ENCODE measurements at regions not wholly inside any gene's neighbourhood (a gene's known extent, or its start where the extent isn't known, plus 50 kb on each side); places are given as distances from the start of the nearest gene placed in this dataset.

DNA sequence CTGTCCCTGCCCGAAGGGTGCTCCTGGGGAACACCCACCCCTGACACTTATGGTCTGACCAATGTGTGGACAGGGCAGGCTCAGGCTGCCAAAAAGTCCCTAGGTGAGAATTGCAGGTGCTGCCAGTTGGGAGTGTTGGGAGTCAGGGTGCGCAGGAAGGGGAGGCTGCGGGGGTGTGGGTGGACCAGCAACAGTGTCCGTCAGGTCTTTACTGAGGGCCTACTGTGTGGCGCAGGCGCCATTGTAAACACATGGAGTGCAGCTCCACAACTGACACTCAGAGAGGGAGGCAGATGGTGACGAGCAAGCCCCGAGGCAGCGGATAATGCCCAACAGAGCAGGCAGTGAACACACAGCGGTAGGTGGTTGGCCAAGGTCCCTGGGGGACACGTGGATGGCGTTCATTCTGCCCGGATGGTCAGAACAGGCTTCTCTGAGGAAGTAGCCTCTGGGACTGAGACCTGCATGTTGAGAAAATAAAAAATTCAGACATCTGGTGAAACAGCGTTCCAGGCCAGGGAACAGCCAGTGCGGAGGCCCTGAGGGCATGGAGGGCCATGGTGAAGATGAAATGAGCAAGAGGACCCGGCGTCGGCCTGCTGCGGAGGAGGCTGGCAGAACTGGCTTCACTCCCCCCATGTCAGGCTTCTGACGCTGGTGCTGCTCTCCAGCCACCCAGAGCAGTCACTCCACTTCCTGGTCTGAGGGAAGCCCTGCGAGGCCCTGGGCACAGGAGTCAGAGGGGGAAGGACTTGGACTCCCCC, 136.2 kb upstream of the ZBTB40 start:
- no peaks in the 10 kb centered on the region for H3K27me3 ChIP-seq (ENCODE audit: control insufficient read depth, insufficient read depth, low read length, poor library complexity, severe bottlenecking)
- peaks cover 8% of the 10 kb centered on the region for H3K4me1 ChIP-seq (ENCODE audit: control insufficient read depth, insufficient read depth, low read length)
- H3K4me3 ChIP-seq (ENCODE audit: insufficient read depth, low read depth, low read length) = no peak overlapping the region
- H3K9me3 ChIP-seq (ENCODE audit: control insufficient read depth, low read length) = no peaks in the 10 kb centered on the region
- no peaks in the 10 kb centered on the region for H3K36me3 ChIP-seq (ENCODE audit: control insufficient read depth, insufficient read depth, low read length)
- no peak overlapping the region for H3K27ac ChIP-seq (ENCODE audit: insufficient read depth, low read depth, low read length, poor library complexity, severe bottlenecking)
- 93 to 96% methylated on average over 21 of the region's 21 CpGs for WGBS, 2 experiments

DNA sequence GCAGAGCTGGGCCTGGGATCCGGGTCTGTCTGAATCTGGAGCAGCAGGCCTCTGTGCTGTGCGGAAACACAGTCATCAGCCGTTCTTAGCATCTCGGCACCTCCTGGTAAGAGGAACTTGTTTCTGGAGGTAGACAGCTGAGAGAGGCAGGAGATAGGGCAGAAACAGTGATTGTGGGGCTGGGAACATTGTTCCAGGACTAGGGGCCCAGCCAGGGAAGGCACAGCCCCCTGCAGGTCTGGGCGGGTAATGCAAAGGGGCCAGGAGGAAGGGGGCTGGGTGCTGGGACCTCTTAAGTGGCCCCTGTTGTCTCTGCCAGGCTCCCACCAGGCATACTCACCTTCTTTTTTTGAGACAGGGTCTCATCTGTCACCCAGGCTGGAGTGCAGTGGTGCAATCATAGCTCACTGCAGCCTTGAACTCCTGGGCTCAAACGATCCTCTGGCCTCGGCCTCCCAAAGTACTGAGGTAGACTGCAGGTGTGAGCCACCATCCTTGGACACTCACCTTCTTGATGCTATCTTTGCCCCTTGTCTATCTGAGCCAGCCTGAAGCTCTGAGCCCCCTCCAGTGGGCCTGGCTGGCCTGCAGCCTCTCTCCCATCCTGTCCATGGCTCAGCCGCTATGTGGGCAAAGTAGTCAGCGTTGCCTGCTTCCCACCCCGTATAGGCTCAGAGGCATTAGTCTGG, 134.3 kb upstream of the ZBTB40 start:
- Histone ChIP-seq H3K36me3 (ENCODE audit: control insufficient read depth, insufficient read depth, low read length) (no peaks in the 10 kb centered on the region), H3K27me3 (ENCODE audit: control insufficient read depth, insufficient read depth, low read length, poor library complexity, severe bottlenecking) (no peaks in the 10 kb centered on the region), H3K9me3 (ENCODE audit: control insufficient read depth, low read length) (no peaks in the 10 kb centered on the region), H3K4me3 (ENCODE audit: insufficient read depth, low read depth, low read length) (no peak overlapping the region), H3K4me1 (ENCODE audit: control insufficient read depth, insufficient read depth, low read length) (peaks cover 20% of the 10 kb centered on the region), H3K27ac (ENCODE audit: insufficient read depth, low read depth, low read length, poor library complexity, severe bottlenecking) (no peak overlapping the region)
- 73 to 76% methylated on average over 10 of the region's 10 CpGs for whole genome bisulfite sequencing, 2 experiments

DNA sequence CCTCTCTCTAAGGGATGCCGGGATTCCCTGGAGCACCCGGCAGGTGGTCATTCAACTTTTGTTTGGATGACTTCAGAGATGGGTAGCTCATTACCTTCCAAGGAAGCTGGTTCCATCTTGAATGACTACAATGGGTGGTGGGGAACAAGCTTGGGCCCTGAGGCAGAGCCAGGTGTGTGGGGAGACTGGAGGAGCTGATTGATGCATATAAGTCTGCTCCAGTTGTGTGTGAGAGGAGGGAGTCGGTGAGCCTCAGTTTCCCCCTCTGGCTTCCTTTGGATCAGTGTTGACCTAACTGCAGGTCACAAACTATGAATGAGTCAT, 133.8 kb upstream of the ZBTB40 start:
- no peaks in the 10 kb centered on the region for H3K36me3 ChIP-seq (ENCODE audit: control insufficient read depth, insufficient read depth, low read length)
- peaks cover 20% of the 10 kb centered on the region for H3K4me1 ChIP-seq (ENCODE audit: control insufficient read depth, insufficient read depth, low read length)
- H3K27ac ChIP-seq (ENCODE audit: insufficient read depth, low read depth, low read length, poor library complexity, severe bottlenecking) = no peak overlapping the region
- no peaks in the 10 kb centered on the region for H3K27me3 ChIP-seq (ENCODE audit: control insufficient read depth, insufficient read depth, low read length, poor library complexity, severe bottlenecking)
- WGBS, 2 experiments = 86 to 92% methylated on average over 3 of the region's 3 CpGs
- H3K9me3 ChIP-seq (ENCODE audit: control insufficient read depth, low read length) = no peaks in the 10 kb centered on the region
- H3K4me3 ChIP-seq (ENCODE audit: insufficient read depth, low read depth, low read length) = no peak overlapping the region

DNA sequence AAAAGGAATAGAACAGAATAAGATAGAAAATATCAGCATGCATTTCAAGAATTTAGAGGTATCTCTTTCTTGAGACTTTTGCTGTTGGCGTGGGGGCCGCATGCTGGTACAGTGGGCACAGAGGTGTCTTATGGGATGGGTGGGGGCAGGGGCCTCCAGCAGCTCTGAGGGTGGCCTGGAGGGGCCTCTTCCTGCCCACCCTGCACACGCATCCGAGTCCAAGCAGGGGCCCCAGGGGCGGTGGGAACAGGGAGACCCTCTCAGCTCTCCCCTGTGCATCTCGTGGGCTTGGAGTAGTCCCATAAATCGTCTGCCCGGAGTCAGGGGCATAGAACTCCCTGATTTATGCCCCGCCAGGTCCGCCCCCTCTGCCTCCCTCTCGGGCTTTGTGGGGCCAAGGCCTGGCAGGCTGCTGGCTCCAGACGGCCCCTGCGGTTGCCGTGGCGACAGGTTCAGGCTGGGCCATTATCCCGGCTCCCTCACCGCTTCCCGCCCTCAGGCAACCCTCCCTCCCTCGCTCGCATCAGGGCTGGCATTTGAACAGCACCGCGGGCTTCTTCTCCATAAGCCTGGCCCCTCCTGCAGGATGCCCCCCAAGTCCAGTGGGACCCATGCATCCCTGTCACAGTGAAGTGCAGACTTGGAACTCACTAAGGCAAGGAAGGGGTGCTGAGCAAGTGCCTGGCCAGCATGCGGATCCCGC, 133.2 kb upstream of the ZBTB40 start:
- Histone ChIP-seq H3K4me3 (ENCODE audit: insufficient read depth, low read depth, low read length) (no peak overlapping the region), H3K27me3 (ENCODE audit: control insufficient read depth, insufficient read depth, low read length, poor library complexity, severe bottlenecking) (no peaks in the 10 kb centered on the region), H3K36me3 (ENCODE audit: control insufficient read depth, insufficient read depth, low read length) (no peaks in the 10 kb centered on the region), H3K27ac (ENCODE audit: insufficient read depth, low read depth, low read length, poor library complexity, severe bottlenecking) (no peak overlapping the region), H3K9me3 (ENCODE audit: control insufficient read depth, low read length) (no peaks in the 10 kb centered on the region), H3K4me1 (ENCODE audit: control insufficient read depth, insufficient read depth, low read length) (peaks cover 20% of the 10 kb centered on the region)
- 31% methylated on average over 24 of the region's 24 CpGs for WGBS, 2 experiments

GRCh38 chr1:22319608-22320007, 132.0 kb upstream of the ZBTB40 start:
- H3K27ac ChIP-seq (ENCODE audit: insufficient read depth, low read depth, low read length, poor library complexity, severe bottlenecking) = no peak overlapping the region
- WGBS, 2 experiments = 83 to 86% methylated on average over 4 to 5 of the region's 5 CpGs
- H3K27me3 ChIP-seq (ENCODE audit: control insufficient read depth, insufficient read depth, low read length, poor library complexity, severe bottlenecking) = no peaks in the 10 kb centered on the region
- peaks cover 20% of the 10 kb centered on the region for H3K4me1 ChIP-seq (ENCODE audit: control insufficient read depth, insufficient read depth, low read length)
- no peaks in the 10 kb centered on the region for H3K9me3 ChIP-seq (ENCODE audit: control insufficient read depth, low read length)
- no peaks in the 10 kb centered on the region for H3K36me3 ChIP-seq (ENCODE audit: control insufficient read depth, insufficient read depth, low read length)
- H3K4me3 ChIP-seq (ENCODE audit: insufficient read depth, low read depth, low read length) = no peak overlapping the region

GRCh38 chr1:22320587-22321344, 130.9 kb upstream of the ZBTB40 start:
- 48 to 53% methylated on average over 9 of the region's 9 CpGs for WGBS, 2 experiments
- no peaks in the 10 kb centered on the region for H3K27me3 ChIP-seq (ENCODE audit: control insufficient read depth, insufficient read depth, low read length, poor library complexity, severe bottlenecking)
- H3K4me1 ChIP-seq (ENCODE audit: control insufficient read depth, insufficient read depth, low read length) = peaks cover 20% of the 10 kb centered on the region
- H3K9me3 ChIP-seq (ENCODE audit: control insufficient read depth, low read length) = no peaks in the 10 kb centered on the region
- H3K4me3 ChIP-seq (ENCODE audit: insufficient read depth, low read depth, low read length) = no peak overlapping the region
- H3K36me3 ChIP-seq (ENCODE audit: control insufficient read depth, insufficient read depth, low read length) = no peaks in the 10 kb centered on the region
- H3K27ac ChIP-seq (ENCODE audit: insufficient read depth, low read depth, low read length, poor library complexity, severe bottlenecking) = no peak overlapping the region

DNA sequence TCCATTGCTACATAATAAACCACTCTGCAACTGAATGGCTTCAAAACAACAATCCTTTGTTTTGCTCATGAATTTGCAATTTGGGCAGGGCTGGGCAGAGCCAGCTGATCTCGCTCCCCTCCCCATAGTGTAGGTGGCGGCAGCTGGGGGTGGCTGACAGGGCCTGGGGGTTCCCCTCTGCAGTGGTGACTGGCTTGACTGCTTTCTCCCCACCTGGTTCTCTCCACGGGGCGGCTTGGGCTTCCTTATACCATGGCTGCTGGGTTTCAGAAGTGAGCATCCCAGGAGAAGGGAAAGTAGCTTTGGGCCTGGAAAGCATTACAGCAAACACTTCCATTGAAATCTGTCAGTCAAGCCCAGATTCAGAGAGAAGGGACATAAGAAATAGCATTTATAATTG, 129.7 kb upstream of the ZBTB40 start:
- 85 to 90% methylated on average over 4 of the region's 4 CpGs for WGBS, 2 experiments
- H3K27ac ChIP-seq (ENCODE audit: insufficient read depth, low read depth, low read length, poor library complexity, severe bottlenecking) = no peak overlapping the region
- no peak overlapping the region for H3K4me3 ChIP-seq (ENCODE audit: insufficient read depth, low read depth, low read length)
- H3K4me1 ChIP-seq (ENCODE audit: control insufficient read depth, insufficient read depth, low read length) = peaks cover 20% of the 10 kb centered on the region
- H3K9me3 ChIP-seq (ENCODE audit: control insufficient read depth, low read length) = no peaks in the 10 kb centered on the region
- no peaks in the 10 kb centered on the region for H3K27me3 ChIP-seq (ENCODE audit: control insufficient read depth, insufficient read depth, low read length, poor library complexity, severe bottlenecking)
- H3K36me3 ChIP-seq (ENCODE audit: control insufficient read depth, insufficient read depth, low read length) = no peaks in the 10 kb centered on the region

GRCh38 chr1:22323141-22323845, 128.4 kb upstream of the ZBTB40 start:
- H3K4me1 ChIP-seq (ENCODE audit: control insufficient read depth, insufficient read depth, low read length) = peaks cover 17% of the 10 kb centered on the region
- no peaks in the 10 kb centered on the region for H3K27me3 ChIP-seq (ENCODE audit: control insufficient read depth, insufficient read depth, low read length, poor library complexity, severe bottlenecking)
- 96% methylated on average over 17 of the region's 17 CpGs for WGBS, 2 experiments
- H3K9me3 ChIP-seq (ENCODE audit: control insufficient read depth, low read length) = no peaks in the 10 kb centered on the region
- no peak overlapping the region for H3K4me3 ChIP-seq (ENCODE audit: insufficient read depth, low read depth, low read length)
- H3K27ac ChIP-seq (ENCODE audit: insufficient read depth, low read depth, low read length, poor library complexity, severe bottlenecking) = no peak overlapping the region
- no peaks in the 10 kb centered on the region for H3K36me3 ChIP-seq (ENCODE audit: control insufficient read depth, insufficient read depth, low read length)

- H3K36me3 ChIP-seq (ENCODE audit: control insufficient read depth, insufficient read depth, low read length) = no peaks in the 10 kb centered on the region
- no peak overlapping the region for H3K27ac ChIP-seq (ENCODE audit: insufficient read depth, low read depth, low read length, poor library complexity, severe bottlenecking)
- peaks cover 12% of the 10 kb centered on the region for H3K4me1 ChIP-seq (ENCODE audit: control insufficient read depth, insufficient read depth, low read length)
- WGBS, 2 experiments = 93 to 99% methylated on average over 11 of the region's 11 CpGs
- H3K27me3 ChIP-seq (ENCODE audit: control insufficient read depth, insufficient read depth, low read length, poor library complexity, severe bottlenecking) = no peaks in the 10 kb centered on the region
- no peaks in the 10 kb centered on the region for H3K9me3 ChIP-seq (ENCODE audit: control insufficient read depth, low read length)
- no peak overlapping the region for H3K4me3 ChIP-seq (ENCODE audit: insufficient read depth, low read depth, low read length)
These were observed 127.7 kb upstream of the ZBTB40 start for GRCh38 chr1:22323846-22324504.
